ENCODE measurements at regions not wholly inside any gene's neighbourhood (a gene's known extent, or its start where the extent isn't known, plus 50 kb on each side); places are given as distances from the start of the nearest gene placed in this dataset.

DNA sequence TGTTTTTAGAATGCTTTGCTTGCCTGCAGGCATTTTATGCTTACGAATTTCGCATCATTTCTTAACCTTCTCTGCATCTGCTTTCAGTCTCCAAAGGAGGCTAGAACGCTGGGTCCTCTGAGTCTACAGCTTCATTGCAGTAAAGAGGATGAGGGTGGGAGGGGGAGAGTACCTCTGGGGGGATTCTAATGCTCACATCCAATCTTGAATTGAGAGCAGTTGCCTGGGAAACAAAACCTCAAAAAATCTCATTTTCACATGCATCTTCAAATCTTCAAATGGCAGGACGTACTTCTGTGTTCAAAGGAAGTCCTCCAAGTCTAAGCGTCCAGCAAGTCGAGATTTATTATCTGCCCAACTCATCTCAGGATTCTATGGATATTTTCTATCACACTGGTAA, 100.7 kb upstream of the PRKCQ start:
- TF ChIP-seq EZH2 (IDR thresholded peaks at IDR 0.05; ENCODE audit: borderline replicate concordance, low read depth, low read length), result no peak
- no peak for TF ChIP-seq RAD21 (CRISPR knock-in tag; conservative IDR thresholded peaks at IDR 0.05 in 1 of 2, IDR thresholded peaks at IDR 0.05 in 1 of 2)
- no peak for TF ChIP-seq GTF2E2 (tag; IDR thresholded peaks at IDR 0.05)
- TF ChIP-seq, protein P1, sequence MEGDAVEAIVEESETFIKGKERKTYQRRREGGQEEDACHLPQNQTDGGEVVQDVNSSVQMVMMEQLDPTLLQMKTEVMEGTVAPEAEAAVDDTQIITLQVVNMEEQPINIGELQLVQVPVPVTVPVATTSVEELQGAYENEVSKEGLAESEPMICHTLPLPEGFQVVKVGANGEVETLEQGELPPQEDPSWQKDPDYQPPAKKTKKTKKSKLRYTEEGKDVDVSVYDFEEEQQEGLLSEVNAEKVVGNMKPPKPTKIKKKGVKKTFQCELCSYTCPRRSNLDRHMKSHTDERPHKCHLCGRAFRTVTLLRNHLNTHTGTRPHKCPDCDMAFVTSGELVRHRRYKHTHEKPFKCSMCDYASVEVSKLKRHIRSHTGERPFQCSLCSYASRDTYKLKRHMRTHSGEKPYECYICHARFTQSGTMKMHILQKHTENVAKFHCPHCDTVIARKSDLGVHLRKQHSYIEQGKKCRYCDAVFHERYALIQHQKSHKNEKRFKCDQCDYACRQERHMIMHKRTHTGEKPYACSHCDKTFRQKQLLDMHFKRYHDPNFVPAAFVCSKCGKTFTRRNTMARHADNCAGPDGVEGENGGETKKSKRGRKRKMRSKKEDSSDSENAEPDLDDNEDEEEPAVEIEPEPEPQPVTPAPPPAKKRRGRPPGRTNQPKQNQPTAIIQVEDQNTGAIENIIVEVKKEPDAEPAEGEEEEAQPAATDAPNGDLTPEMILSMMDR (IDR thresholded peaks at IDR 0.05 in 2 of 3, conservative IDR thresholded peaks at IDR 0.05 in 1 of 3; ENCODE audit: insufficient read depth in 2 of 3, low read depth in 1 of 3, low read length in 3 of 3), result no peak
- no peak for TF ChIP-seq BACH1 (tag; IDR thresholded peaks at IDR 0.05)
- TF ChIP-seq, protein P2, sequence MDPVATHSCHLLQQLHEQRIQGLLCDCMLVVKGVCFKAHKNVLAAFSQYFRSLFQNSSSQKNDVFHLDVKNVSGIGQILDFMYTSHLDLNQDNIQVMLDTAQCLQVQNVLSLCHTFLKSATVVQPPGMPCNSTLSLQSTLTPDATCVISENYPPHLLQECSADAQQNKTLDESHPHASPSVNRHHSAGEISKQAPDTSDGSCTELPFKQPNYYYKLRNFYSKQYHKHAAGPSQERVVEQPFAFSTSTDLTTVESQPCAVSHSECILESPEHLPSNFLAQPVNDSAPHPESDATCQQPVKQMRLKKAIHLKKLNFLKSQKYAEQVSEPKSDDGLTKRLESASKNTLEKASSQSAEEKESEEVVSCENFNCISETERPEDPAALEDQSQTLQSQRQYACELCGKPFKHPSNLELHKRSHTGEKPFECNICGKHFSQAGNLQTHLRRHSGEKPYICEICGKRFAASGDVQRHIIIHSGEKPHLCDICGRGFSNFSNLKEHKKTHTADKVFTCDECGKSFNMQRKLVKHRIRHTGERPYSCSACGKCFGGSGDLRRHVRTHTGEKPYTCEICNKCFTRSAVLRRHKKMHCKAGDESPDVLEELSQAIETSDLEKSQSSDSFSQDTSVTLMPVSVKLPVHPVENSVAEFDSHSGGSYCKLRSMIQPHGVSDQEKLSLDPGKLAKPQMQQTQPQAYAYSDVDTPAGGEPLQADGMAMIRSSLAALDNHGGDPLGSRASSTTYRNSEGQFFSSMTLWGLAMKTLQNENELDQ (CRISPR knock-in tag; IDR thresholded peaks at IDR 0.05; ENCODE audit: borderline replicate concordance), result no peak
- TF ChIP-seq, protein P3, sequence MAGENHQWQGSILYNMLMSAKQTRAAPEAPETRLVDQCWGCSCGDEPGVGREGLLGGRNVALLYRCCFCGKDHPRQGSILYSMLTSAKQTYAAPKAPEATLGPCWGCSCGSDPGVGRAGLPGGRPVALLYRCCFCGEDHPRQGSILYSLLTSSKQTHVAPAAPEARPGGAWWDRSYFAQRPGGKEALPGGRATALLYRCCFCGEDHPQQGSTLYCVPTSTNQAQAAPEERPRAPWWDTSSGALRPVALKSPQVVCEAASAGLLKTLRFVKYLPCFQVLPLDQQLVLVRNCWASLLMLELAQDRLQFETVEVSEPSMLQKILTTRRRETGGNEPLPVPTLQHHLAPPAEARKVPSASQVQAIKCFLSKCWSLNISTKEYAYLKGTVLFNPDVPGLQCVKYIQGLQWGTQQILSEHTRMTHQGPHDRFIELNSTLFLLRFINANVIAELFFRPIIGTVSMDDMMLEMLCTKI (IDR thresholded peaks at IDR 0.05; ENCODE audit: partially characterized antibody), result no peak
- TF ChIP-seq ZNF764 (CRISPR knock-in tag; IDR thresholded peaks at IDR 0.05; ENCODE audit: low read depth), result no peak
- TF ChIP-seq MAFK (IDR thresholded peaks at IDR 0.05; ENCODE audit: low read length), result no peak
- TF ChIP-seq POLR2A (conservative IDR thresholded peaks at IDR 0.05), result no peak
- no peak for TF ChIP-seq PHF8 (IDR thresholded peaks at IDR 0.05; ENCODE audit: borderline replicate concordance, low read length)
- TF ChIP-seq SMARCA5 (IDR thresholded peaks at IDR 0.05), result no peak
- no peak for TF ChIP-seq FOXM1 (IDR thresholded peaks at IDR 0.05; ENCODE audit: low read depth)
- TF ChIP-seq FOXM1 (CRISPR knock-in tag; IDR thresholded peaks at IDR 0.05; ENCODE audit: low read depth), result no peak
